IgD-negative memory B cell (primary cell): ENCODE measurements at regions not wholly inside any gene's neighbourhood (a gene's known extent, or its start where the extent isn't known, plus 50 kb on each side); places are given as distances from the start of the nearest gene placed in this dataset.

Experiments
- H3K27ac Mint-ChIP-seq, 3 donors: one replicate each; pipeline ENCODE4 v1.8.0; 2020 to 2022; ENCODE audit warnings: mild to moderate bottlenecking in 3 of 3, mixed read lengths in 3 of 3, moderate library complexity in 1 of 3
- H3K27me3 Mint-ChIP-seq: one replicate; pipeline ENCODE4 v1.8.0; 2021; ENCODE audit warnings: mixed read lengths
- H3K36me3 Mint-ChIP-seq: one replicate; pipeline ENCODE4 v1.8.0; 2020; ENCODE audit warnings: mild to moderate bottlenecking, mixed read lengths
- H3K4me1 Mint-ChIP-seq, 3 donors: one replicate each; pipeline ENCODE4 v1.8.0; 2020 to 2022; ENCODE audit warnings: mixed read lengths in 3 of 3, mild to moderate bottlenecking in 1 of 3
- H3K4me3 Mint-ChIP-seq, 4 donors: one replicate each; pipeline ENCODE4 v1.8.0; 2020 to 2022; ENCODE audit warnings: mild to moderate bottlenecking in 4 of 4, mixed read lengths in 4 of 4, moderate library complexity in 3 of 4
- H3K9me3 Mint-ChIP-seq, 3 donors: one replicate each; pipeline ENCODE4 v1.8.0; 2020 to 2021; ENCODE audit warnings: mixed read lengths in 3 of 3, mild to moderate bottlenecking in 1 of 3

GRCh38 chr9:7297521-7297920 is 502.1 kb downstream of the DMAC1 start:
- peaks cover 5% of the 10 kb centered on the region for H3K27me3 Mint-ChIP-seq
- peaks cover 5 to 7% (median 6%) of the 10 kb centered on the region in 3 donors for H3K4me1 Mint-ChIP-seq
- no peak overlapping the region for H3K4me3 Mint-ChIP-seq
- H3K36me3 Mint-ChIP-seq: no peaks in the 10 kb centered on the region
- H3K27ac Mint-ChIP-seq: no peak overlapping the region
- H3K9me3 Mint-ChIP-seq: peaks cover 0 to 4% (median 2%) of the 10 kb centered on the region in 3 donors

- H3K27me3 Mint-ChIP-seq: peaks cover 3% of the 10 kb centered on the region
- no peak overlapping the region for H3K27ac Mint-ChIP-seq
- H3K36me3 Mint-ChIP-seq: no peaks in the 10 kb centered on the region
- peaks cover 2 to 16% (median 15%) of the 10 kb centered on the region in 3 donors for H3K4me1 Mint-ChIP-seq
- no peak overlapping the region for H3K4me3 Mint-ChIP-seq
- peaks cover 0 to 2% (median 2%) of the 10 kb centered on the region in 3 donors for H3K9me3 Mint-ChIP-seq
Measured at GRCh38 chr9:7293091-7293490, 506.5 kb downstream of the DMAC1 start.

- Mint-ChIP-seq H3K4me3 (no peak overlapping the region), H3K36me3 (no peaks in the 10 kb centered on the region), H3K4me1 (peaks cover 0 to 11% (median 10%) of the 10 kb centered on the region in 3 donors), H3K27me3 (peaks cover 2% of the 10 kb centered on the region), H3K9me3 (peaks cover 0 to 2% (median 0%) of the 10 kb centered on the region in 3 donors), H3K27ac (no peak overlapping the region)
Measured at GRCh38 chr9:7289773-7290172, 509.8 kb downstream of the DMAC1 start.

- Mint-ChIP-seq H3K27me3 (peaks cover 2% of the 10 kb centered on the region), H3K4me1 (peaks cover 0 to 11% (median 10%) of the 10 kb centered on the region in 3 donors), H3K9me3 (no peaks in the 10 kb centered on the region), H3K36me3 (no peaks in the 10 kb centered on the region), H3K4me3 (no peak overlapping the region), H3K27ac (no peak overlapping the region)
Measured at GRCh38 chr9:7287986-7288385, 511.6 kb downstream of the DMAC1 start.

GRCh38 chr9:7287065-7287464 is 512.5 kb downstream of the DMAC1 start:
- peaks cover 2% of the 10 kb centered on the region for H3K27me3 Mint-ChIP-seq
- H3K27ac Mint-ChIP-seq: no peak overlapping the region
- no peaks in the 10 kb centered on the region for H3K36me3 Mint-ChIP-seq
- H3K9me3 Mint-ChIP-seq: peaks cover 0 to 2% (median 0%) of the 10 kb centered on the region in 3 donors
- peaks cover 0 to 11% (median 10%) of the 10 kb centered on the region in 3 donors for H3K4me1 Mint-ChIP-seq
- no peak overlapping the region for H3K4me3 Mint-ChIP-seq

GRCh38 chr9:7286101-7286500 is 513.5 kb downstream of the DMAC1 start:
- Mint-ChIP-seq H3K9me3 (peaks cover 0 to 2% (median 0%) of the 10 kb centered on the region in 3 donors), H3K4me3 (no peak overlapping the region), H3K36me3 (no peaks in the 10 kb centered on the region), H3K27ac (no peak overlapping the region), H3K27me3 (peaks cover 2% of the 10 kb centered on the region), H3K4me1 (peaks cover 0 to 11% (median 10%) of the 10 kb centered on the region in 3 donors)

- Mint-ChIP-seq H3K27me3 (peaks cover 2% of the 10 kb centered on the region), H3K4me1 (peaks cover 0 to 11% (median 10%) of the 10 kb centered on the region in 3 donors), H3K9me3 (peaks cover 0 to 3% (median 2%) of the 10 kb centered on the region in 3 donors)
Measured at GRCh38 chr9:7285199-7285598, 514.4 kb downstream of the DMAC1 start.

GRCh38 chr9:7284517-7284916 is 515.1 kb downstream of the DMAC1 start:
- Mint-ChIP-seq H3K27ac (no peak overlapping the region), H3K4me3 (no peak overlapping the region), H3K9me3 (peaks cover 0 to 5% (median 2%) of the 10 kb centered on the region in 3 donors), H3K4me1 (peaks cover 0 to 9% (median 8%) of the 10 kb centered on the region in 3 donors), H3K36me3 (no peaks in the 10 kb centered on the region), H3K27me3 (peaks cover 2% of the 10 kb centered on the region)

More at GRCh38 chr9:7285199-7285598, 514.4 kb downstream of the DMAC1 start:
- no peak overlapping the region for H3K27ac Mint-ChIP-seq
- H3K4me3 Mint-ChIP-seq: no peak overlapping the region
- no peaks in the 10 kb centered on the region for H3K36me3 Mint-ChIP-seq

GRCh38 chr9:7284117-7284516 is 515.5 kb downstream of the DMAC1 start:
- Mint-ChIP-seq H3K27me3 (peaks cover 2% of the 10 kb centered on the region), H3K9me3 (peaks cover 2 to 5% (median 4%) of the 10 kb centered on the region in 3 donors), H3K4me1 (peaks cover 0 to 5% (median 4%) of the 10 kb centered on the region in 3 donors), H3K36me3 (no peaks in the 10 kb centered on the region), H3K27ac (no peak overlapping the region), H3K4me3 (no peak overlapping the region)

- Mint-ChIP-seq H3K27ac (no peak overlapping the region), H3K27me3 (peaks cover 5% of the 10 kb centered on the region), H3K9me3 (peaks cover 0 to 3% (median 0%) of the 10 kb centered on the region in 3 donors), H3K4me1 (no peaks in the 10 kb centered on the region), H3K36me3 (peaks cover 2% of the 10 kb centered on the region), H3K4me3 (no peak overlapping the region)
Measured at GRCh38 chr9:7273575-7273974, 515.8 kb downstream of the KDM4C start.

GRCh38 chr9:7266911-7267595 is 509.3 kb downstream of the KDM4C start:
- H3K27me3 Mint-ChIP-seq: peaks cover 10% of the 10 kb centered on the region
- no peaks in the 10 kb centered on the region for H3K9me3 Mint-ChIP-seq
- H3K36me3 Mint-ChIP-seq: no peaks in the 10 kb centered on the region
- no peak overlapping the region for H3K27ac Mint-ChIP-seq
- H3K4me3 Mint-ChIP-seq: no peak overlapping the region
- no peaks in the 10 kb centered on the region for H3K4me1 Mint-ChIP-seq

GRCh38 chr9:7265181-7265580 is 507.4 kb downstream of the KDM4C start:
- H3K9me3 Mint-ChIP-seq: no peaks in the 10 kb centered on the region
- peaks cover 11% of the 10 kb centered on the region for H3K27me3 Mint-ChIP-seq
- no peak overlapping the region for H3K4me3 Mint-ChIP-seq
- no peaks in the 10 kb centered on the region for H3K36me3 Mint-ChIP-seq
- no peaks in the 10 kb centered on the region for H3K4me1 Mint-ChIP-seq
- H3K27ac Mint-ChIP-seq: no peak overlapping the region

GRCh38 chr9:7259544-7260241 is 501.9 kb downstream of the KDM4C start:
- Mint-ChIP-seq H3K36me3 (no peaks in the 10 kb centered on the region), H3K4me1 (no peaks in the 10 kb centered on the region), H3K27ac (no peak overlapping the region), H3K27me3 (peaks cover 4% of the 10 kb centered on the region), H3K4me3 (no peak overlapping the region), H3K9me3 (peaks cover 0 to 2% (median 0%) of the 10 kb centered on the region in 3 donors)

GRCh38 chr9:7258688-7259396 is 501.1 kb downstream of the KDM4C start:
- Mint-ChIP-seq H3K27ac (no peak overlapping the region), H3K4me3 (no peak overlapping the region), H3K36me3 (no peaks in the 10 kb centered on the region), H3K27me3 (peaks cover 4% of the 10 kb centered on the region), H3K4me1 (no peaks in the 10 kb centered on the region), H3K9me3 (peaks cover 0 to 2% (median 2%) of the 10 kb centered on the region in 3 donors)

- no peaks in the 10 kb centered on the region for H3K9me3 Mint-ChIP-seq
- no peaks in the 10 kb centered on the region for H3K27me3 Mint-ChIP-seq
- H3K4me1 Mint-ChIP-seq: no peaks in the 10 kb centered on the region
- H3K36me3 Mint-ChIP-seq: no peaks in the 10 kb centered on the region
- no peak overlapping the region for H3K4me3 Mint-ChIP-seq
- H3K27ac Mint-ChIP-seq: no peak overlapping the region
Measured at GRCh38 chr9:7246917-7247522, 489.2 kb downstream of the KDM4C start.
